NOMO-1 treated with DMSO at 0.1 percent for 48 hours (cell line): ENCODE measurements at regions not wholly inside any gene's neighbourhood (a gene's known extent, or its start where the extent isn't known, plus 50 kb on each side); places are given as distances from the start of the nearest gene placed in this dataset.

ENCODE experiments used
- DNase-seq: peaks from one replicate; lab custom pipeline; 2025; ENCODE audit not compliant: unreplicated experiment; lab: John Stamatoyannopoulos, UW

GRCh38 chr6:144856622-144857021 lies 571.5 kb downstream of the UTRN start:
- no peak for DNase-seq

- peak; percentile 43 for DNase-seq
Observed at GRCh38 chr6:144857086-144857485, 572.0 kb downstream of the UTRN start.

- no peak for DNase-seq
Observed at GRCh38 chr6:144862769-144863168, 577.6 kb downstream of the UTRN start.

GRCh38 chr6:144867761-144868160 lies 582.6 kb downstream of the UTRN start:
- DNase-seq: no peak

GRCh38 chr6:144870782-144871181 lies 585.6 kb downstream of the UTRN start:
- no peak for DNase-seq

DNA sequence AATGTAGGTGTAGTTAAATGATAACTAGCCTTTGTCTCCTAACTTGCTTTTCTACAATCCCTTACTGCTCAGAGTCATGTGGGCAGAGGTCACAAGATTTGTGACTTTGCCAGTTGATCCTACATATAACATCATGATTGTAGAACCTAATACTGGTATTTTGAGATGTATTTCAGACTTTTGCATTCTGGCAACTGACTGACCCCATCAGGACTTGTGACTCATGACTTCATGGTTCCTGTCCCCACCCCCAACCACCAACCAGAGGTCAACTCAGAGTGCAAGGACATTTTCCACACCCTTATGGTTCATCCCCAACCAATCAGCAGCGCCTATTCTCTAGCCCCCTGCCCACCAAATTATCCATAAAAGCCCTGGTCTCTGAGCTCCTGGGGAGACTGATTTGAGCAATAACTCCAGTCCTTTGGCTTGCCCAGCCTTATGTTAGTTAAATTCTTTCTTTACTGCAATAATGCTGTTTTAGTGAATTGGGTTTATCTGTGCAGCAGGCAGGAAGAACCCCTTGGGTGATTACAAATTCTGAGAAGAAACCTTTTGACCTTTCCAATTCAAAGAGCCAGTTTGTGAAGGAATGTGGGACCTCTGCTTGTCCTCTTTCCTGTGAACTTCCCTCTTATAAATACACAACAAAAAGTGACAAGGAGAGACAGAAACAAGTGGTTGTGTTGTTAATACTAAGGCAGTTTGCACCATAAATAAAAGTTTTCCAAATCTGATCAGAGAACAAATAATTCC lies 588.7 kb downstream of the UTRN start:
- DNase-seq: no peak

- no peak for DNase-seq
Observed at GRCh38 chr6:144876689-144877088, 591.6 kb downstream of the UTRN start.

- DNase-seq: no peak
Observed at GRCh38 chr6:144877118-144877517, 592.0 kb downstream of the UTRN start.

DNA sequence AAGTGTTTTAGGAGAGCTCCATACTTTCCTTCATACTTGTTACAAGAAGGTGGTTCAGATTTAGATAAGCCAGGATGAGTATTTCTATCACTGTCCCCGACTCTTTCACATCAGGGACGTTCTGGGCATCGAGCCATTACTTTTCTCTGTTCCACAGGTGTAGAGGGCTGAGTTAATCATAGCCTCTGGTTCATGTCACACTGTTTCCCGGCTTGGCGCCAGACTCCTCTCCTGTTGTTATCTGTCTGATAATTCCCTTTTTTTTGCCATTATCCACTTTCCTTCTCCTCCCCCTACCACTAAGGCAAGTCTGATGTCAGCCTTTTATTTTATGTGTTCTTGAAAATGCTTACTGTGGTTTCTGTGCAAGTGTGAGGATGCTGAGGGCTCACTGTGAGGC lies 593.4 kb downstream of the UTRN start:
- no peak for DNase-seq

DNA sequence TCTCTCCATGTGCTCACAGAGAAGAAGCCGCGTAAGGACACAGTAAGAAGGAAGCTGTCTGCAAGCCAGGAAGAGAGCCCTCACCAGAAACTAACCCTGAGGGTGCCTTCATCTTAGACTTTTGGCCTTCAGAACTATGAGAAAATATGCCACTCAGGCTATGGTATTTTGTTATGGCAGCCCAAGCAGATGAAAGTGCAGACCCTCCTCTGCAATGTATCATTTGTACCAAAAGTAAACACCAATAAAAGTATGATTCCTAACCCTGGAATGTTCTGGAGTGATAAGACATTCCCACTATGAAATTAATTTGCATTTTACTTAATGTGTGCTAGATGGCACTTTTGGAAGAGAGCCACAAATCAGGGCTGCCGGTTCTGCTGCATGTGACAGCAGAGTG lies 594.3 kb downstream of the UTRN start:
- DNase-seq: no peak

DNA sequence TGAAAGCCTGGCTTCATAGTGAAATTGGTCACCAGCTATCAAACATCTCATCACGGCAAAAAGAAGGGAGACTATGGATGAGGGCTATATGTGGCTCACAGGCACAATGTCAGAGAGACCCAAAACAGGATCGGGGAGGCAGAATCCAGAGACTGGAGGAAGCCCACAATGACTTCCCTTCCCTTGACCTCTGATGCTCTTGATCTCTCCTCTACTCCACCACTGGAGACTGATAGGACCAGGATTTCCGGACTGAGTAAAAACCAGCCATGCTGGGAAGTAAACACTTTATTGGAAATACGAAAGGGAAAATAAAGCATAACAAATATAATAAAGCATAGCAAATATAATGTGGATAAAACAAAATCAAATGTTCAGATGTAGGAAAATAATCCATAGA lies 597.3 kb downstream of the UTRN start:
- no peak for DNase-seq

- no peak for DNase-seq
Observed at GRCh38 chr6:144883915-144884314, 598.8 kb downstream of the UTRN start.

GRCh38 chr6:144885817-144886216 lies 600.7 kb downstream of the UTRN start:
- DNase-seq: no peak

DNA sequence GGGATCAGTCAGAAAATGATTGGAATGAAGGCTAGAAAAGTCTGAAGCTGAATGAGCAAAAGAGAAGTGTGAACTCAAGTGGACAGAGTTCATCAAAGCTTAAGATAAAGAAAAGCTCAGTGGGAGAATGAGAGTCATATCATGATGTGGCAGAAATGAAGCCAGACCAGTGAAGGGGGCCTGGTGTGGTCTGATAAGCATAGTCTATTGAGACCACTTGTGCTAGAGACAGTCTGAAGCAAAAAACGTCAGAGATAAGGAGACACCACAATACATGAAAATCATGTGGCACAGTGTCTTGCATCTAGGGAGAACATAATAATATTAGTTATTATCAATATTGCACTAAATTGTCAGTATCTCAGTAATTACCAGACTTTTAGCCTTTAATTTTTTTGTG lies 601.5 kb downstream of the UTRN start:
- DNase-seq: no peak

DNA sequence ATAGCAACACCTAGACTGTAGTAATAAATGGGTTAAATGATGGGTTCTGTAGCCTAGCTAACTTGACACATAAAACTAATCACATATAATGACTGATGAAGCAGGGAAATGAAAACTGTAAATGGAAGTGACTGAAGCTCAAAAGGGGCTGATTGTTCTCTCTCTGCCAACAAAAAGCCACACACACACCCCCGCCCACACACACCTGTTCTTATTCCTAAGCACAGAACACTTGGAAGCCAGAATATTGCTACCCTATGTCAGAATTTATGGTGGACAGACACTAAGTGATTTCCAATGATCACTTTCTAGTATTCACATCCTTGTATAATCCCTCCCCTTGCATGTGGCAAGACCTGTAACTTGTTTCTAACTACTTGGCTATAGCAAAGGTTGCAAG lies 603.5 kb downstream of the UTRN start:
- DNase-seq: no peak

GRCh38 chr6:144893680-144894151 lies 608.6 kb downstream of the UTRN start:
- DNase-seq: no peak

DNA sequence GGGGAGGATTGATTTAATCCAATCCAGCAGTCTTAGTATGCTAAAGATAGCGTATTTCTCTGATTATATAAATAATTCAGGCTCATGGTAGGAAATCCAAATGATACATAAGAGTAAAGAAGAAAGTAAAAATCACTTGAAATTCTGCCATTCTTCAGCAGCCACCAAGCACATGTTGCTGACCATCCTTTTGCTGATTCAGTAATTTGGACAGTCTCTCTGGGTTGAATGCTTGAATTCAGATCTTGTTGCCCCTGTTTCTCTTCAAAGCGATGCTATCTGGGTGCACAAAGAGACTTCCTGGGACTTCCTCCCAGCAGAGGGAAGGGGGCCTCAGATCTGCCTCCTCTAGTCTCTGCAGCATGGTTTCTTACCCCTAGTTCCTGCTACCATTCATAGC lies 609.1 kb downstream of the UTRN start:
- no peak for DNase-seq

DNA sequence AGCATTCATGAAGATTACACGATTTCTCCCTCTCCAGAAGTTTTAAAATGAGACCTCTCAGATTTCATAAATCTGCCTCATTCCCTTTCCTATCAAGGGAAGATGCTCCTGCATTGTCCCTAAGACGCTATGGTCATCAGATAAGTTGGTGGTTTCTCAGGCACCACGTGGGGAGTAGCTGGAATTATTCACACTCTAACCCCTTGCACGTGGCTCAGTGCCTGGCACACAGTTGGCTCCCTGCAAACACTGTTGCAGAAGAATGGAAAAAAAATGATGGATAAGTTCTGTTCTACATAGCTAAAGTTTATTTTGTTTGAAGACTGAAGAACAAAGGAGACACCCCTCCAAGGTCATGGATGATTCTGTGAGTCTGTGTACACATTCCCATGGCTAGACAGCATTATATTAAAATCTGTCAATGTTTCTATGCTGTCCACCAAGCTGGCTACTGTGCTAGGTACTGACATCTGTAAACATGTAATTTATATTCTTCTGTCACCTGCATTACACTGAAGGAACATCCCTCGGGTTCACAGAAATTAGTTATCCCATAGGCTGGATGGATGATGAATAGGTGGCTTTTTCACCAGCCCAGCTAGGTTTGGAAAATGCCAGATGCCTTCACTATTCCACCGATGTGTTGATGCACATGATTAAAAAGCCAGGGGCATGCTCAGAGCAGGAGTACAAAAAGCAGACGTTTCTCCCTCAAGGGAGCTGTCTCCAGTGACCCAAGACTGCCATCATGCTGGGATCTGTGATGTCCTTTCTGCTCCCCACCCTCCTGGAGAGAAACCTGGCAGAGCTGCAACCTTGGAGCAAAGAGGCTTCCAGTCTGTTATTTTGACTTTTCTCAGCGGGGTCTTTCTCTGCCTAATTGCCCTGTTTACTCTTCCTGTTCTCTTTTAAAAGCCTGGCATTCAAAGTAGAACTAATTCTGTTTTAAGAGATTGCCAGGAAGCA lies 610.5 kb downstream of the UTRN start:
- DNase-seq: no peak

- DNase-seq: no peak
Observed at GRCh38 chr6:144896289-144896688, 611.2 kb downstream of the UTRN start.

DNA sequence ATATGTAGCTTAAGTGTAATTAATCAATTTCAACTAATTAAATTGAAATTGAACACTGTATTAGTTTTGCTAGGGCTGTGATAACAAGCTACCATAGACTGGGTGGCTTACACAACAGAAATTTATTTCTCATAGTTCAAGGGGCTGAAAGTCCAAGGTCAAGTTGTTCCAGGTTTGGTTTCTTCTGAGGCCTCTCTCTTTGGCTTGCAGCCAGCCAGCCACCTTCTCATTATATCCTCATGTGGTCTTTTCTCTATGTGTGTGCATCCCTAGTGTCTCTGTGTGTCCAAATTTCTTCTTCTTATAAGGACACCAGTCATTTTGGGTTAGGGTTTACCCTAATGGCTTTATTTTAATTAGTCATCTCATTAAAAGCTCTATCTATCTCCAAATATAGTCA lies 611.7 kb downstream of the UTRN start:
- DNase-seq: no peak

DNA sequence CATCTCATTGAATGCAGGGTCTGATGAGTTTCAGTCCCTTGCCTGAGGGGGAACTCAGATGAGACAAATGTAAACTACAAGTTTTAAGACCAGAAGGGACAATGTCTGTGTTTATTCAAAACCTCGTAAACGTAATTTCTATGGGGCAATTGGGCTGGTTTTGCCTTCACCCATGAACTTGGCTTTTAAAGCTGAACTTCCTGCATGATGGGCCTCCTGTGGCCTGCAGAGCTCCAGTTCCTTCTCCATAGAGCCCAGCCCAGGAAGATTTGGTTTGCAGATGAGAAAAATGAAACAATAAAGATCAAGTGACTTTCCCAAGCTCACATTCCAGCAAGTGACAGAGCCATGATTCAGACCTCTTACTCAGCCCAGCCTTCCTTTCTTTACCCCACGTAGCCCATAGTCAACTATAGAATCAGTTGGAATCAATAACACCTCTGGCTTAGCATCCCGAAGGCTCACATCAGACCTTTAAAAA lies 612.3 kb downstream of the UTRN start:
- no peak for DNase-seq
